ENCODE measurements at regions not wholly inside any gene's neighbourhood (a gene's known extent, or its start where the extent isn't known, plus 50 kb on each side); places are given as distances from the start of the nearest gene placed in this dataset.

DNA sequence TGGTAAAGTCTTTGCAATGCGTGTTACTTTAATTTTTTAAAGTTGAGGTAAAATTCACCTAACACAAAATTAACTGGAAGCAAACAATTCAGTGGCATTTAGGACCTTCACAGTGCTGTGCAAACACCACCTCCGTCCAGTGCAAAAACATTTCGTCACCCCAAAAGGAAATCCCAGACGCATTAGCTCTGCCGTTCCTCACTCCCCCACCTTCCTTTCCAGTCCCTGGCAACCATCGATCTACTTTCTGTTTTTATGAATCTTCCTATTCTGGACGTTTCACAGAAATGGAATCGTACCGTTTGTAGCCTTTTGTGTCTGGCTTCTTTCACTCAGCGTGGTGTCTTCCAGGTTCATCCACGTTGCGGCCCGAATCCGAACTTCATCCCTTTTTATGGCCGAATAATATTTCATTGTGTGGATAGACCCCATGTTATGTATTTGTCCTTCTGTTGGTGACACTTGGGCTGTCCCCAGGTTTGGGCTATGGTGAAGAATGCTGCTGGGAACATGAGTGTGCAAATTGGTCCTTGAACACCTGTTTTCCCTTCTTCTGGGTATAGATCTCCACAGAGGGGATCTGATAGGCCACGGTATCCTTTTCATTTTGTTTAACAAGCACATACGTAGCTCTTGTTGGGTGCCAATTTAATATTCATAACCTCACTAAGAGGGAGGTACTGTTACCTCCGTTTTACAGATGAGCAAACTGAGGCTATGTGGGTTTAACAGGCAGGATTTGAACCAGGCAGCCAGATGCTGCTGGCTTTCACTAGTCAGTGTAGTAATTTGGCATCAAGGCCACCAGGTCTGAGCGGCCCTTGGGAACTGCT is 232.0 kb upstream of the GSE1 start:
- peaks cover 13% of the 10 kb centered on the region for H3K4me1 ChIP-seq
- H3K9me3 ChIP-seq, result no peaks in the 10 kb centered on the region
- 75 to 86% methylated on average over 18 to 19 of the region's 19 CpGs for WGBS, 2 donors
- DNase-seq (no peak), ATAC-seq (no peak)
- intact Hi-C loops (cut with DNase I), result no loop called here
- no peaks in the 10 kb centered on the region for H3K36me3 ChIP-seq (replicated peaks in 1 of 2; ENCODE audit: insufficient read depth in 1 of 2, low read depth in 2 of 2)
- no peaks in the 10 kb centered on the region for H3K27me3 ChIP-seq
- no peak overlapping the region for H3K4me3 ChIP-seq
- no peak overlapping the region for H3K27ac ChIP-seq
- TF ChIP-seq POLR2A (IDR thresholded peaks at IDR 0.05), result no peak
- TF ChIP-seq, protein P1, sequence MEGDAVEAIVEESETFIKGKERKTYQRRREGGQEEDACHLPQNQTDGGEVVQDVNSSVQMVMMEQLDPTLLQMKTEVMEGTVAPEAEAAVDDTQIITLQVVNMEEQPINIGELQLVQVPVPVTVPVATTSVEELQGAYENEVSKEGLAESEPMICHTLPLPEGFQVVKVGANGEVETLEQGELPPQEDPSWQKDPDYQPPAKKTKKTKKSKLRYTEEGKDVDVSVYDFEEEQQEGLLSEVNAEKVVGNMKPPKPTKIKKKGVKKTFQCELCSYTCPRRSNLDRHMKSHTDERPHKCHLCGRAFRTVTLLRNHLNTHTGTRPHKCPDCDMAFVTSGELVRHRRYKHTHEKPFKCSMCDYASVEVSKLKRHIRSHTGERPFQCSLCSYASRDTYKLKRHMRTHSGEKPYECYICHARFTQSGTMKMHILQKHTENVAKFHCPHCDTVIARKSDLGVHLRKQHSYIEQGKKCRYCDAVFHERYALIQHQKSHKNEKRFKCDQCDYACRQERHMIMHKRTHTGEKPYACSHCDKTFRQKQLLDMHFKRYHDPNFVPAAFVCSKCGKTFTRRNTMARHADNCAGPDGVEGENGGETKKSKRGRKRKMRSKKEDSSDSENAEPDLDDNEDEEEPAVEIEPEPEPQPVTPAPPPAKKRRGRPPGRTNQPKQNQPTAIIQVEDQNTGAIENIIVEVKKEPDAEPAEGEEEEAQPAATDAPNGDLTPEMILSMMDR (IDR thresholded peaks at IDR 0.05), result no peak

DNA sequence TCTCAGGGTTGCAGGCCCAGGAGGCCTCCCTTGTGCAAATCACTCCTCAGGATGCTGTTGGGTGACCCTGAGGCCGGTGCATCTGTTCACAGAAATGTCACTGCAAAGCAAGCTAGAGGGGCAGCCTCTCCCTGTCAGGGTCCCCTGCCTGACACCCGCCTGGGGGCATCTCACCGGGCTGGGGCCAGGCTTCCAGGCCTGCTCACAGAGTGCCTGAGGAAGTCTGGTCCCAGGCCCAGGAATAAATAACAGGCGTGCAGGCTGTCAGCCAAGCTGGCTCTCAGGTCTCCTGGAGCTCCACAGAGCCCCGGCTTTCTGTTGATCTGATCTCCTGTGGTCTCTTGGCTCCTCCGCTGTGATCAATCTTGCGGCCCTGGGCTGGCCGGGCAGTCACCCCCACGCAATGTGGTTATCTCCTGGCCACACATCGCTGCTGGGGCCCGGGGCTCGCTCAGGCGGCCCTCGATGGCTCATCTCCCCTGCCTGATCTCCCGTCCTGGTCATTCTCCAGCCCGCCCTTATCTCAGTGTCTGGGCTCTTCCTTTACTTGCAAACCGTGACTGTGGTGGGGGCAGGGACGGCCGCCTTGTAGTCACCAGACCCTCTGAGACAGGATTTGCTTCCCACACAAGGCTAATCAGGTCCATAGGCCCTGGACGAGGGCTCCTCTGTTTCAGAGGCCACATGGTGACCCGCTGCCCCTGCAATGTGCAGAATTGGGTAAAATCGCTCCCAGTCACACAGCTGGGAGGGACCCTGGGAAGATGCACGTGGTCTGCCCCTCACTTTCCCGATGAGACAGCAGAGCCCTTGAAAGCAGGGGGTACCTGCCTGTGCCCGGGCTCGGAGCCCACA is 231.2 kb upstream of the GSE1 start:
- H3K36me3 ChIP-seq (replicated peaks in 1 of 2; ENCODE audit: insufficient read depth in 1 of 2, low read depth in 2 of 2), result no peaks in the 10 kb centered on the region
- no peaks in the 10 kb centered on the region for H3K9me3 ChIP-seq
- intact Hi-C loops (cut with DNase I), result no loop called here
- no peak overlapping the region for H3K27ac ChIP-seq
- 71 to 80% methylated on average over 14 to 26 of the region's 26 CpGs for WGBS, 2 donors
- H3K4me1 ChIP-seq, result peaks cover 5% of the 10 kb centered on the region
- no peak for DNase-seq
- ATAC-seq, result no peak
- H3K4me3 ChIP-seq, result no peak overlapping the region
- TF ChIP-seq, protein P1 (IDR thresholded peaks at IDR 0.05), result no peak
- TF ChIP-seq POLR2A (IDR thresholded peaks at IDR 0.05), result no peak
- H3K27me3 ChIP-seq, result no peaks in the 10 kb centered on the region

DNA sequence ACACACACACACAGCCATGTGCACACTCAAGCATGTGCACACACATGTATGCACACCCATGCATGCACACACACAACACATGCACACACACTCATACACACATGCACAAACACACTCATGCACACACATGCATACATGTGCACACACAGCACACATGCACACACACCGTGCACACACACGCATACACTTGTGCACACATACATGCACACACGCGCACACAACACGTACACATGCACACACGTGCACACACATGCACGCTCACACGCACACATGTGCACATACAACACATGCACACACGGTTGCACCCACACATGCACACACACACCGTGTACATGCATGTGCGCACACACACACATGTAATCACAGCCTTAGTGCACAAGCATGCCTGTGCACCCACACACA is 230.4 kb upstream of the GSE1 start:
- ATAC-seq (no peak), DNase-seq (no peak)
- 91 to 95% methylated on average over 11 of the region's 11 CpGs for WGBS, 2 donors
- Histone ChIP-seq H3K4me3 (no peak overlapping the region), H3K27ac (no peak overlapping the region), H3K27me3 (no peaks in the 10 kb centered on the region), H3K9me3 (no peaks in the 10 kb centered on the region), H3K36me3 (replicated peaks in 1 of 2; ENCODE audit: insufficient read depth in 1 of 2, low read depth in 2 of 2) (no peaks in the 10 kb centered on the region), H3K4me1 (no peaks in the 10 kb centered on the region)
- TF ChIP-seq, protein P1 (IDR thresholded peaks at IDR 0.05), result peak in 1 of 7 experiments; percentile 27
- no peak for TF ChIP-seq POLR2A (IDR thresholded peaks at IDR 0.05)
- intact Hi-C loops (cut with DNase I), result no loop called here

DNA sequence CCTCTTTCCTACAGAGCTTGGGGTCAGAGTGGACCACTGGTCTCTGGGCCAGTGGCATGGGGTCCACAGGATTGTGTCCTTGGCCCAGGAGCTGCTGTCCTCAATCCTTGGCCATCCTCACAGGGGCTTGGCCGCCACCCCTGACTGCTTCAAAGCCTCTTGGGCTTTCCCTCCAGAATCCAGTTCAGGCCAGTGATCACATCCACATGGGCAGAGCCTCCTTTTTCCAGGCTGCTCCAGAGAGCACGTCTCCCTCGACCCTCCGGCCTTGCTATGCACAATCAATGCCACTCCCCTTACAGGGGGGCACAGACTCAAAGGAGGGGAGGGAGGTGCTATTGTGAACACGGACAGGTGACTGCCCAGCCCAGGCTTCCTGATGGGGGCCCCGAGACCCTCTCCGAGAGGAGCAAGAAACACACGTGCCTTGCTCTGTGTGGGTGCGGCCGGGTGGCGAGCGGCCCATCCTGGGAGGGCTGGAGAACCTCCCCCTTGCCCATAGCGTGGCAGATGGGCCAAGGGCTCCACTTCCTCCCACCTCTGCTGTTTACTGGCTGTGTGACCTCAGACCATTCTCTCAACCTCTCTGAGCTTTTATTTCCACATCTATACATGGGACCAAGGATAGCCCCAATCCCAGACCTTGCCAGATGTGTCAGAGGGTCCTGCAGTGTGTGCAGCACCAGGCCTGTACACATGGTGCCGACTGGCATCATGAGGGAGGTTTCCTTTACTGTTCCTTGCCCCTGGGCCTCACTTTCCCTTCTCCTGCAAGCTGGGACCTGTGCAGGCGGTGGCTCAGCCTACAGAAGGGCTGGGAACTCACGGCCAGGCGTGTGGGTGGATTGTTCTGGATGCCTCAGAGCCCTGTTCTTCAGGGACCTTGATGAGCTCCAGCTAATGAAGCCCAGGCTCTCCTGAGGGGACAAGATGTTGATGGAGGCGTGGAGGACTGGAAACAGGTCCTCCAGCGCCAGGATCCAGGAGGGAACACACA is 229.0 kb upstream of the GSE1 start:
- TF ChIP-seq, protein P1 (IDR thresholded peaks at IDR 0.05), result no peak
- TF ChIP-seq POLR2A (IDR thresholded peaks at IDR 0.05), result no peak
- no peak for ATAC-seq
- no peak overlapping the region for H3K4me3 ChIP-seq
- no peaks in the 10 kb centered on the region for H3K36me3 ChIP-seq (replicated peaks in 1 of 2; ENCODE audit: insufficient read depth in 1 of 2, low read depth in 2 of 2)
- DNase-seq, result no peak
- H3K27me3 ChIP-seq, result no peaks in the 10 kb centered on the region
- no peaks in the 10 kb centered on the region for H3K9me3 ChIP-seq
- intact Hi-C loops (cut with DNase I), result no loop called here
- no peaks in the 10 kb centered on the region for H3K4me1 ChIP-seq
- H3K27ac ChIP-seq, result no peak overlapping the region
- 84 to 85% methylated on average over 11 to 18 of the region's 19 CpGs for WGBS, 2 donors

Data from body of pancreas (tissue), 4 donors.